ENCODE measurements at regions not wholly inside any gene's neighbourhood (a gene's known extent, or its start where the extent isn't known, plus 50 kb on each side); places are given as distances from the start of the nearest gene placed in this dataset.

- TF ChIP-seq, protein P1, sequence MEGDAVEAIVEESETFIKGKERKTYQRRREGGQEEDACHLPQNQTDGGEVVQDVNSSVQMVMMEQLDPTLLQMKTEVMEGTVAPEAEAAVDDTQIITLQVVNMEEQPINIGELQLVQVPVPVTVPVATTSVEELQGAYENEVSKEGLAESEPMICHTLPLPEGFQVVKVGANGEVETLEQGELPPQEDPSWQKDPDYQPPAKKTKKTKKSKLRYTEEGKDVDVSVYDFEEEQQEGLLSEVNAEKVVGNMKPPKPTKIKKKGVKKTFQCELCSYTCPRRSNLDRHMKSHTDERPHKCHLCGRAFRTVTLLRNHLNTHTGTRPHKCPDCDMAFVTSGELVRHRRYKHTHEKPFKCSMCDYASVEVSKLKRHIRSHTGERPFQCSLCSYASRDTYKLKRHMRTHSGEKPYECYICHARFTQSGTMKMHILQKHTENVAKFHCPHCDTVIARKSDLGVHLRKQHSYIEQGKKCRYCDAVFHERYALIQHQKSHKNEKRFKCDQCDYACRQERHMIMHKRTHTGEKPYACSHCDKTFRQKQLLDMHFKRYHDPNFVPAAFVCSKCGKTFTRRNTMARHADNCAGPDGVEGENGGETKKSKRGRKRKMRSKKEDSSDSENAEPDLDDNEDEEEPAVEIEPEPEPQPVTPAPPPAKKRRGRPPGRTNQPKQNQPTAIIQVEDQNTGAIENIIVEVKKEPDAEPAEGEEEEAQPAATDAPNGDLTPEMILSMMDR (IDR thresholded peaks at IDR 0.05; ENCODE audit: poor library complexity), result no peak
- no peak for TF ChIP-seq EZH2phosphoT487 (IDR thresholded peaks at IDR 0.05; ENCODE audit: low read depth, severe bottlenecking, unreplicated experiment)
- no peak for TF ChIP-seq EZH2 (IDR thresholded peaks at IDR 0.05; ENCODE audit: borderline replicate concordance)
- Histone ChIP-seq H4K20me1 (ENCODE audit: insufficient read depth, poor library complexity, severe bottlenecking) (no peaks in the 10 kb centered on the region), H3K36me3 (replicated peaks; ENCODE audit: insufficient read depth, low read depth) (no peaks in the 10 kb centered on the region), H3K4me2 (no peak overlapping the region), H3K79me2 (no peaks in the 10 kb centered on the region), H3K9me3 (ENCODE audit: low read depth) (no peaks in the 10 kb centered on the region), H3K27me3 (no peaks in the 10 kb centered on the region), H3K4me3 (no peak overlapping the region), H3K27ac (no peak overlapping the region), H3K9me2 (replicated peaks; ENCODE audit: insufficient read depth) (no peaks in the 10 kb centered on the region), H2AFZ (no peak overlapping the region), H3K4me1 (ENCODE audit: insufficient read depth) (no peaks in the 10 kb centered on the region)
- 92% methylated on average over 5 of the region's 5 CpGs for WGBS (ENCODE audit: low lambda C conversion rate, missing lambda C conversion rate)
- DNase-seq (ENCODE audit: low spot score), result no peak
Measured at GRCh38 chr21:34004974-34005373, 68.4 kb upstream of the MRPS6 start.

DNA sequence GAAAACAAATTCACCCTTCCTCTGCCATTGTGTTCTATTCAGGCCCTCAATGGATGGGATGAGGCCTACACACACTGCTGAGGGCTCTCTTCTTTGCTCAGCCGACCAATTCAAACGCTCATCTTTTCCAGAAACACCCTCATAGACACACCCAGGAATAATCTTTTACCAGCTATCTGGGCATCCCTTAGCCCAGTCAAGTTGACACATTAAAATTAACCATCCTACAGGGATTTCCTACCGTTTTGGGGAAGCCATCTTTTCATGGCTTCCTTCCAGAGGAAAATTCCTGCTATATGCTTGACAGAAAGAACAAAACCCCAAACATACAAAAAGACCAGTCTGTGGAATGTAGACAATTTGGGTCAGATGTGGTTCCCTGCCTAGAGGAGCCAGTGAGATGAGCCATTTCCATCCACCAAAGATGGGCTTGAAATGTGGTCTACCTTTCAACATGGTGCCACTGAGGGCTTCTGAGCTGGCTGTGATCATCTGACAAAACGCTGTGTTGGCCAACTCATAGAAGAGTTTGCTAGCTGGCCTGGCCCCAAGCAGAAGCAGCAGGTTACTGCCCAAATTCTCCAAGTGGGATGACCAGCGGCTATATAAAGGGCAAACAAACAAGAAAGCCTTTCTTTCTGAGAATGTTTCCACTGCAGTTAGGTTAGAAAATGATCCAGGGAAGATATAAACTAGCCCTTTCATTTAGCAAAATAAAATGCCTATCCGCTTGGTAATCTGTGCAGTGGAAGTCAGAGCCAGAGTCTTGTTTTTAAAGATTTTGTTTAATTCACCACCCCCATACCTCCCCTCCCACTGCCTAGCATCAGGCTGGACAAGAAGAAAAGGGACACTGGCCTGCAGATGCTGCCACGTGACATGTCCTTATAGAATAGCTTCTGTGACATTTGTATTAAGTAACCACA, 69.1 kb upstream of the MRPS6 start:
- Histone ChIP-seq H3K79me2 (no peaks in the 10 kb centered on the region), H3K4me1 (ENCODE audit: insufficient read depth) (no peaks in the 10 kb centered on the region), H3K27me3 (no peaks in the 10 kb centered on the region), H3K9me3 (ENCODE audit: low read depth) (no peaks in the 10 kb centered on the region), H3K9me2 (replicated peaks; ENCODE audit: insufficient read depth) (no peaks in the 10 kb centered on the region), H3K4me3 (no peak overlapping the region), H3K4me2 (no peak overlapping the region), H2AFZ (no peak overlapping the region), H3K36me3 (replicated peaks; ENCODE audit: insufficient read depth, low read depth) (no peaks in the 10 kb centered on the region), H4K20me1 (ENCODE audit: insufficient read depth, poor library complexity, severe bottlenecking) (no peaks in the 10 kb centered on the region), H3K27ac (no peak overlapping the region)
- no peak for TF ChIP-seq EZH2 (IDR thresholded peaks at IDR 0.05; ENCODE audit: borderline replicate concordance)
- TF ChIP-seq, protein P1 (IDR thresholded peaks at IDR 0.05; ENCODE audit: poor library complexity), result no peak
- TF ChIP-seq EZH2phosphoT487 (IDR thresholded peaks at IDR 0.05; ENCODE audit: low read depth, severe bottlenecking, unreplicated experiment), result no peak
- no peak for DNase-seq (ENCODE audit: low spot score)
- 89% methylated on average over 7 of the region's 7 CpGs for WGBS (ENCODE audit: low lambda C conversion rate, missing lambda C conversion rate)

GRCh38 chr21:34003428-34003827, 70.0 kb upstream of the MRPS6 start:
- WGBS (ENCODE audit: low lambda C conversion rate, missing lambda C conversion rate), result 89% methylated on average over 1 of the region's 1 CpG
- DNase-seq (ENCODE audit: low spot score), result no peak
- no peak overlapping the region for H3K4me2 ChIP-seq
- H3K27me3 ChIP-seq, result no peaks in the 10 kb centered on the region
- H3K4me1 ChIP-seq (ENCODE audit: insufficient read depth), result no peaks in the 10 kb centered on the region
- TF ChIP-seq, protein P1 (IDR thresholded peaks at IDR 0.05; ENCODE audit: poor library complexity), result no peak
- TF ChIP-seq EZH2phosphoT487 (IDR thresholded peaks at IDR 0.05; ENCODE audit: low read depth, severe bottlenecking, unreplicated experiment), result no peak
- no peak for TF ChIP-seq EZH2 (IDR thresholded peaks at IDR 0.05; ENCODE audit: borderline replicate concordance)
- H3K9me2 ChIP-seq (replicated peaks; ENCODE audit: insufficient read depth), result no peaks in the 10 kb centered on the region
- no peaks in the 10 kb centered on the region for H3K36me3 ChIP-seq (replicated peaks; ENCODE audit: insufficient read depth, low read depth)
- no peak overlapping the region for H2AFZ ChIP-seq
- H4K20me1 ChIP-seq (ENCODE audit: insufficient read depth, poor library complexity, severe bottlenecking), result no peaks in the 10 kb centered on the region
- no peak overlapping the region for H3K27ac ChIP-seq
- no peaks in the 10 kb centered on the region for H3K9me3 ChIP-seq (ENCODE audit: low read depth)
- H3K79me2 ChIP-seq, result no peaks in the 10 kb centered on the region
- H3K4me3 ChIP-seq, result no peak overlapping the region
